ENCODE measurements at regions not wholly inside any gene's neighbourhood (a gene's known extent, or its start where the extent isn't known, plus 50 kb on each side); places are given as distances from the start of the nearest gene placed in this dataset.

DNA sequence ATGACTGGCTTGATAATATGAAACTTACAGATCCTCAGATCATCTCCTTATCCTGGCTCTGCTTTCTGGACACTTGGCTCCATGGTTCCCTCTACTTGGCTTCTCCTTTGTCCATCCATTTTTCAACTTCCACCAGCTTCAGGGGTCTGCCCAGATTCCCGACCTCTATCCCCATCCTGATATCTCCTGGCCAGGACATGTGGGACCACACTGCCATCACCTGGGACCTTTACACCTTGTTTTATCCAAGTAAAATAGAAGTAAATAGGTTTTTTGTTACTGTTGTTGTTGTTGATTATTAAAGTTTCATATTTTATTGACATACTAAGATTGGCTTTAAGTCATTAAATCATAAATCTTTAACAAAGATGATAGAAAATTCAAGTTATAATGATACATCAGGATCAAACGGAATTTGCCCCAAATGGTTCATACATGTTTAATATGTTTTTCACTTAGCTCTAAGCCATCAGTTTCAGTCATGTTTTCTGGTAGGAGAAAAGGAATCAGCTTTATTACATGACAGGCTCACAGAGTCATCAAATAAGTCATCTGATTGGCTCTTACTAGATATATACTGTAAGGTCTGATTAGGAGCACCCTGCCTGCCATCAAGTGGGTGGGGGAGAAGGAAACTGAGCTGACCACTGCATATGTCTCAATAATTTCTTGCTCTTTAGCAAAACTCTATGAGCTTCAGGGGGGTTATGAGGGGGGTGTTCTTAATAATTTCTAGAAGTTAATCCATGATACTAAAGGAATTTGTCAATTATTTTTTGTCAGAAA is 111.5 kb upstream of the AHR start:
- H2AFZ ChIP-seq (ENCODE audit: low read length) = no peak overlapping the region
- H3K4ac ChIP-seq (replicated peaks; ENCODE audit: insufficient read length, low read depth, low read length) = no peak overlapping the region
- no peak overlapping the region for H3K27ac ChIP-seq (ENCODE audit: low read depth, low read length)
- no peaks in the 10 kb centered on the region for H3K36me3 ChIP-seq (ENCODE audit: control insufficient read depth in 2 of 4, insufficient read depth in 4 of 4, low read length in 3 of 4)
- no peak overlapping the region for H2BK12ac ChIP-seq (ENCODE audit: low read depth, low read length)
- no peaks in the 10 kb centered on the region; a peak in 1 of 7 replicates for H3K4me1 ChIP-seq (replicated peaks in 1 of 4; ENCODE audit: control insufficient read depth in 3 of 4, insufficient read depth in 4 of 4, low read length in 3 of 4)
- no peaks in the 10 kb centered on the region for H3K9me3 ChIP-seq (ENCODE audit: insufficient read depth in 2 of 2, low read depth in 1 of 2, low read length in 1 of 2)
- H3K14ac ChIP-seq (ENCODE audit: insufficient read length) = no peak overlapping the region
- H3K4me3 ChIP-seq (ENCODE audit: extremely low read depth in 1 of 4, insufficient read depth in 2 of 4, low read depth in 3 of 4, low read length in 4 of 4) = no peak overlapping the region
- no peak overlapping the region for H3K4me2 ChIP-seq (ENCODE audit: insufficient read depth in 1 of 2, low read depth in 2 of 2, low read length in 2 of 2)
- no peak overlapping the region for H2BK20ac ChIP-seq (ENCODE audit: low read length)
- no peak overlapping the region for H3K56ac ChIP-seq (replicated peaks; ENCODE audit: insufficient read length, low read depth, low read length)
- no peak overlapping the region for H4K91ac ChIP-seq (replicated peaks; ENCODE audit: insufficient read length, low read length)
- no peaks in the 10 kb centered on the region for H4K20me1 ChIP-seq (replicated peaks in 1 of 2; ENCODE audit: control insufficient read depth in 1 of 2, insufficient read depth in 2 of 2, low read length in 2 of 2)
- H2AK5ac ChIP-seq (ENCODE audit: low read depth, low read length) = no peak overlapping the region
- no peak overlapping the region for H3K18ac ChIP-seq (ENCODE audit: extremely low read depth, low read length)
- H2BK120ac ChIP-seq (replicated peaks; ENCODE audit: low read depth, low read length) = no peak overlapping the region
- no peaks in the 10 kb centered on the region for H3K79me1 ChIP-seq (ENCODE audit: low read depth, low read length)
- no peak overlapping the region for H4K8ac ChIP-seq (ENCODE audit: extremely low read depth, insufficient read depth, low read length)
- H3K23ac ChIP-seq (ENCODE audit: insufficient read length) = no peak overlapping the region
- FAIRE-seq = no peak
- TF ChIP-seq KDM4A (IDR thresholded peaks at IDR 0.05; ENCODE audit: low read depth, low read length, severe bottlenecking) (no peak), RAD21 (IDR thresholded peaks at IDR 0.05 in 1 of 2, conservative IDR thresholded peaks at IDR 0.05 in 1 of 2; ENCODE audit: low read depth in 2 of 2, low read length in 2 of 2) (peak; percentile 44 to 60; a peak in 3 of 4 replicates)
- H3K9ac ChIP-seq (replicated peaks in 1 of 4; ENCODE audit: extremely low read depth in 1 of 4, low read depth in 3 of 4, low read length in 3 of 4) = no peak overlapping the region
- no peak overlapping the region for H2BK15ac ChIP-seq (ENCODE audit: low read length)
- H2BK5ac ChIP-seq (ENCODE audit: low read depth, low read length) = no peak overlapping the region
- DNase-seq (ENCODE audit: low read depth in 1 of 2, low spot score in 2 of 2) = no peak
- H3K79me2 ChIP-seq (ENCODE audit: control insufficient read depth in 1 of 2, insufficient read depth in 2 of 2, low read length in 2 of 2) = no peaks in the 10 kb centered on the region
- ChIA-PET CTCF (ENCODE audit: partially characterized antibody) (interaction anchor here (0.6 to 1.9 kb wide), 3 partner anchors 174 to 205 kb away, joined by 3 to 5 read pairs (median 3); no protein-coding TSS in a partner anchor), POLR2A (ENCODE audit: partially characterized antibody) (no interaction called here)
- no peaks in the 10 kb centered on the region for H3K27me3 ChIP-seq (replicated peaks in 1 of 4; ENCODE audit: control insufficient read depth in 3 of 4, extremely low read depth in 1 of 4, insufficient read depth in 3 of 4, low read length in 3 of 4)
- no peak overlapping the region for H4K5ac ChIP-seq (ENCODE audit: insufficient read length, low read depth, low read length)
- no peaks in the 10 kb centered on the region for H3K23me2 ChIP-seq (ENCODE audit: low read depth, low read length)
- WGBS, 2 experiments (ENCODE audit: extremely low coverage in 1 of 2, insufficient coverage in 1 of 2, insufficient read length in 1 of 2, insufficient replicate concordance in 2 of 2, low coverage in 1 of 2, low lambda C conversion rate in 2 of 2, missing lambda C conversion rate in 1 of 2) = 87% methylated on average over 2 of the region's 2 CpGs; no CpG with 5 or more reads in 1 of the 2 experiments
